ENCODE measurements at regions not wholly inside any gene's neighbourhood (a gene's known extent, or its start where the extent isn't known, plus 50 kb on each side); places are given as distances from the start of the nearest gene placed in this dataset.

DNA sequence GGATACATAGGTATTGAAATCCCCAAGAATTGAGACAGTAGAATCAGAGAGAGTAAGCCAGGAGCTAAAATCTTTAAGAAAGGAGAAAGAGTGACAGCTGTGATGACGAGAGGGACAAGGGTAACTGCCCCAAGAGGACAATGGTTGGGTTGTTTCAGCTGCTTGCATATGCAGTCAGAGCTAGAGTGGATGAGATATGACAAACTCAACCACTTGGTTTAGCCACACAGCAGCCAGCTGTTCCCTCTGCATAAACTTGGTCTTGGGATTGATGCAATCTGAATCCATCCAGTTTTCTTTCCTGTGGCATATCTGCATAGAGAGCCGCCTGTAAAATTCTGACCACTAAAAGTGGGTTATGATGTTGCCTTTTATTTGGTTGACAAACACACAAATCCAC is 100.7 kb downstream of the ZNF622 start:
- H3K27ac ChIP-seq (ENCODE audit: low read depth, low read length) = no peak overlapping the region
- ChIA-PET CTCF (no interaction called here), POLR2A (no interaction called here), RAD21 (ENCODE audit: low non-redundant PET in 1 of 2, low total read pairs in 2 of 2, uncharacterized antibody in 2 of 2, unreplicated experiment in 2 of 2) (no interaction called here)
- no peak overlapping the region for H3K9ac ChIP-seq (ENCODE audit: low read length)
- ATAC-seq (no peak), DNase-seq (ENCODE audit: low read depth, low spot score) (no peak)
- no peaks in the 10 kb centered on the region for H4K20me1 ChIP-seq (ENCODE audit: insufficient read depth)
- TF ChIP-seq, protein P1, sequence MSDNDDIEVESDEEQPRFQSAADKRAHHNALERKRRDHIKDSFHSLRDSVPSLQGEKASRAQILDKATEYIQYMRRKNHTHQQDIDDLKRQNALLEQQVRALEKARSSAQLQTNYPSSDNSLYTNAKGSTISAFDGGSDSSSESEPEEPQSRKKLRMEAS (IDR thresholded peaks at IDR 0.05) = no peak
- TF ChIP-seq ZFX (IDR thresholded peaks at IDR 0.05) (no peak), ELF1 (IDR thresholded peaks at IDR 0.05; ENCODE audit: borderline replicate concordance, low read depth) (no peak), POLR2AphosphoS5 (IDR thresholded peaks at IDR 0.05; ENCODE audit: low read depth, low read length) (no peak), ZNF274 (IDR thresholded peaks at IDR 0.05; ENCODE audit: low read depth, low read length) (no peak), RAD21 (IDR thresholded peaks at IDR 0.05; ENCODE audit: low read depth) (no peak), TCF7L2 (IDR thresholded peaks at IDR 0.05; ENCODE audit: borderline replicate concordance, extremely low read depth, insufficient read depth, insufficient read length) (no peak), YY1 (IDR thresholded peaks at IDR 0.05; ENCODE audit: extremely low read depth, insufficient replicate concordance, low read depth, low read length) (no peak), EZH2phosphoT487 (IDR thresholded peaks at IDR 0.05; ENCODE audit: borderline replicate concordance) (no peak), EZH2 (IDR thresholded peaks at IDR 0.05) (no peak), CBX3 (IDR thresholded peaks at IDR 0.05; ENCODE audit: low read depth) (no peak), EGR1 (IDR thresholded peaks at IDR 0.05; ENCODE audit: low read depth) (no peak), CEBPB (IDR thresholded peaks at IDR 0.05; ENCODE audit: low read depth) (no peak), SRF (IDR thresholded peaks at IDR 0.05; ENCODE audit: low read depth) (no peak), SP1 (IDR thresholded peaks at IDR 0.05; ENCODE audit: low read depth) (no peak), FOSL1 (IDR thresholded peaks at IDR 0.05; ENCODE audit: low read depth) (no peak), POLR2A (IDR thresholded peaks at IDR 0.05; ENCODE audit: borderline replicate concordance, extremely low read depth, insufficient read depth, insufficient read length) (no peak)
- TF ChIP-seq, protein P2, sequence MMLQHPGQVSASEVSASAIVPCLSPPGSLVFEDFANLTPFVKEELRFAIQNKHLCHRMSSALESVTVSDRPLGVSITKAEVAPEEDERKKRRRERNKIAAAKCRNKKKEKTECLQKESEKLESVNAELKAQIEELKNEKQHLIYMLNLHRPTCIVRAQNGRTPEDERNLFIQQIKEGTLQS (IDR thresholded peaks at IDR 0.05) = no peak
- TF ChIP-seq, protein P3, sequence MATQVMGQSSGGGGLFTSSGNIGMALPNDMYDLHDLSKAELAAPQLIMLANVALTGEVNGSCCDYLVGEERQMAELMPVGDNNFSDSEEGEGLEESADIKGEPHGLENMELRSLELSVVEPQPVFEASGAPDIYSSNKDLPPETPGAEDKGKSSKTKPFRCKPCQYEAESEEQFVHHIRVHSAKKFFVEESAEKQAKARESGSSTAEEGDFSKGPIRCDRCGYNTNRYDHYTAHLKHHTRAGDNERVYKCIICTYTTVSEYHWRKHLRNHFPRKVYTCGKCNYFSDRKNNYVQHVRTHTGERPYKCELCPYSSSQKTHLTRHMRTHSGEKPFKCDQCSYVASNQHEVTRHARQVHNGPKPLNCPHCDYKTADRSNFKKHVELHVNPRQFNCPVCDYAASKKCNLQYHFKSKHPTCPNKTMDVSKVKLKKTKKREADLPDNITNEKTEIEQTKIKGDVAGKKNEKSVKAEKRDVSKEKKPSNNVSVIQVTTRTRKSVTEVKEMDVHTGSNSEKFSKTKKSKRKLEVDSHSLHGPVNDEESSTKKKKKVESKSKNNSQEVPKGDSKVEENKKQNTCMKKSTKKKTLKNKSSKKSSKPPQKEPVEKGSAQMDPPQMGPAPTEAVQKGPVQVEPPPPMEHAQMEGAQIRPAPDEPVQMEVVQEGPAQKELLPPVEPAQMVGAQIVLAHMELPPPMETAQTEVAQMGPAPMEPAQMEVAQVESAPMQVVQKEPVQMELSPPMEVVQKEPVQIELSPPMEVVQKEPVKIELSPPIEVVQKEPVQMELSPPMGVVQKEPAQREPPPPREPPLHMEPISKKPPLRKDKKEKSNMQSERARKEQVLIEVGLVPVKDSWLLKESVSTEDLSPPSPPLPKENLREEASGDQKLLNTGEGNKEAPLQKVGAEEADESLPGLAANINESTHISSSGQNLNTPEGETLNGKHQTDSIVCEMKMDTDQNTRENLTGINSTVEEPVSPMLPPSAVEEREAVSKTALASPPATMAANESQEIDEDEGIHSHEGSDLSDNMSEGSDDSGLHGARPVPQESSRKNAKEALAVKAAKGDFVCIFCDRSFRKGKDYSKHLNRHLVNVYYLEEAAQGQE (IDR thresholded peaks at IDR 0.05; ENCODE audit: low read depth) = no peak
- TF ChIP-seq, protein P4, sequence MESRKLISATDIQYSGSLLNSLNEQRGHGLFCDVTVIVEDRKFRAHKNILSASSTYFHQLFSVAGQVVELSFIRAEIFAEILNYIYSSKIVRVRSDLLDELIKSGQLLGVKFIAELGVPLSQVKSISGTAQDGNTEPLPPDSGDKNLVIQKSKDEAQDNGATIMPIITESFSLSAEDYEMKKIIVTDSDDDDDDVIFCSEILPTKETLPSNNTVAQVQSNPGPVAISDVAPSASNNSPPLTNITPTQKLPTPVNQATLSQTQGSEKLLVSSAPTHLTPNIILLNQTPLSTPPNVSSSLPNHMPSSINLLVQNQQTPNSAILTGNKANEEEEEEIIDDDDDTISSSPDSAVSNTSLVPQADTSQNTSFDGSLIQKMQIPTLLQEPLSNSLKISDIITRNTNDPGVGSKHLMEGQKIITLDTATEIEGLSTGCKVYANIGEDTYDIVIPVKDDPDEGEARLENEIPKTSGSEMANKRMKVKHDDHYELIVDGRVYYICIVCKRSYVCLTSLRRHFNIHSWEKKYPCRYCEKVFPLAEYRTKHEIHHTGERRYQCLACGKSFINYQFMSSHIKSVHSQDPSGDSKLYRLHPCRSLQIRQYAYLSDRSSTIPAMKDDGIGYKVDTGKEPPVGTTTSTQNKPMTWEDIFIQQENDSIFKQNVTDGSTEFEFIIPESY (IDR thresholded peaks at IDR 0.05; ENCODE audit: extremely low read depth, insufficient replicate concordance, low read length) = no peak
- peaks cover 5% of the 10 kb centered on the region for H3K27me3 ChIP-seq (ENCODE audit: insufficient read depth, low read length)
- intact Hi-C loops (cut with micrococcal nuclease) = no loop called here
- H3K79me2 ChIP-seq (ENCODE audit: insufficient read depth, low read length) = no peaks in the 10 kb centered on the region
- H2AFZ ChIP-seq (ENCODE audit: low read depth, low read length, poor library complexity, severe bottlenecking) = no peak overlapping the region
- H3K4me1 ChIP-seq (ENCODE audit: control insufficient read depth in 1 of 2, insufficient read depth in 2 of 2, low read length in 2 of 2) = no peaks in the 10 kb centered on the region
- no TSS peak for BruUV-seq (replicated peaks)
- H3K9me3 ChIP-seq (ENCODE audit: control insufficient read depth in 1 of 2, insufficient read depth in 1 of 2, low read depth in 1 of 2, low read length in 2 of 2) = no peaks in the 10 kb centered on the region
- no peak overlapping the region for H3K4me3 ChIP-seq (replicated peaks in 1 of 2; ENCODE audit: low read depth in 1 of 2, low read length in 2 of 2)
- no peaks in the 10 kb centered on the region for H3K36me3 ChIP-seq (ENCODE audit: control insufficient read depth in 1 of 2, insufficient read depth in 2 of 2, low read length in 2 of 2)
- H3K4me2 ChIP-seq (ENCODE audit: low read length) = no peak overlapping the region
- H3K9me2 ChIP-seq (ENCODE audit: insufficient read depth) = no peaks in the 10 kb centered on the region
